Endothelial cell of umbilical vein (primary cell): ENCODE measurements at regions not wholly inside any gene's neighbourhood (a gene's known extent, or its start where the extent isn't known, plus 50 kb on each side); places are given as distances from the start of the nearest gene placed in this dataset.

Source experiments
- BruUV-seq: library from RNA; stranded (reverse); fragments of 400-500 nt; replicated peaks from 2 replicates; lab custom pipeline; 2021; lab: Mats Ljungman, UMichigan
- CTCF ChIA-PET: fragments of 300-600, 350-600 bp; sonication (Branson Sonifier 250); formaldehyde crosslinking; loops from one replicate; lab custom pipeline; 2021; ENCODE audit warnings: antibody characterized with exemption, inconsistent platforms; lab: Charles Lee
- POLR2A ChIA-PET: fragments of 300-600, 350-600 bp; sonication (Branson Sonifier 250); formaldehyde crosslinking; loops from one replicate; lab custom pipeline; 2021; ENCODE audit warnings: antibody characterized with exemption, inconsistent platforms; lab: Charles Lee
- DNase-seq: peaks from one replicate; pipeline ENCODE4 v3.0.0-alpha.2; 2011; ENCODE audit warnings: low read depth, low spot score
- FAIRE-seq: peaks from 2 replicates; lab custom pipeline; 2011; peaks lifted over from hg19 to GRCh38; lab: Jason Lieb, UNC
- H2AFZ ChIP-seq: 2 replicates; pipeline ENCODE4 v1.6.0; 2012; ENCODE audit warnings: low read depth, low read length, control low read depth, inconsistent platforms
- H3K27ac ChIP-seq: 2 replicates; pipeline ENCODE4 v1.5.1; 2011; ENCODE audit warnings: low read depth, mild to moderate bottlenecking, control low read depth, low read length, moderate library complexity; ENCODE audit not compliant: insufficient read depth
- H3K27me3 ChIP-seq, 2 experiments: 2 replicates each; pipeline versions ENCODE4 v1.6.0 to v1.6.1; 2011; ENCODE audit warnings: low read length in 2 of 2, mixed read lengths in 1 of 2; ENCODE audit not compliant: control insufficient read depth in 2 of 2, insufficient read depth in 2 of 2
- H3K36me3 ChIP-seq, 2 experiments: 2 replicates in 1 of 2; 3 replicates in 1 of 2; pipeline ENCODE4 v1.5.1; 2011; ENCODE audit warnings: low read length in 2 of 2, mild to moderate bottlenecking in 1 of 2, moderate library complexity in 1 of 2; ENCODE audit not compliant: control insufficient read depth in 2 of 2, insufficient read depth in 2 of 2; ENCODE audit errors: extremely low read depth in 1 of 2
- H3K4me1 ChIP-seq: 3 replicates; pipeline ENCODE4 v1.5.1; 2011; ENCODE audit warnings: mild to moderate bottlenecking, low read length; ENCODE audit not compliant: control insufficient read depth, insufficient read depth; ENCODE audit errors: extremely low read depth
- H3K4me2 ChIP-seq: 2 replicates; pipeline ENCODE4 v1.6.1; 2011; ENCODE audit warnings: low read length, control low read depth, mixed read lengths; ENCODE audit not compliant: insufficient read depth
- H3K4me3 ChIP-seq, 3 experiments: fragments of 200-600 bp in 1 of 3; sonication (generic), shearing (Covaris generic) in 1 of 3; replicated peaks in 1 of 3; 2 replicates each; pipeline ENCODE4 v1.5.1; 2011 to 2016; ENCODE audit warnings: control low read depth in 3 of 3, low read length in 3 of 3, mild to moderate bottlenecking in 2 of 3, inconsistent platforms in 1 of 3, low read depth in 1 of 3, moderate library complexity in 1 of 3; ENCODE audit not compliant: insufficient read depth in 1 of 3
- H3K79me2 ChIP-seq: 2 replicates; pipeline ENCODE4 v1.6.0; 2012; ENCODE audit warnings: low read length, inconsistent platforms; ENCODE audit not compliant: control insufficient read depth, insufficient read depth
- H3K9ac ChIP-seq: replicated peaks from 2 replicates; pipeline ENCODE3; 2011; ENCODE audit warnings: low read length, control low read depth; ENCODE audit not compliant: insufficient read depth; ENCODE audit errors: extremely low read depth
- H3K9me1 ChIP-seq: replicated peaks from 3 replicates; pipeline ENCODE4 v1.6.0; 2011; ENCODE audit warnings: mild to moderate bottlenecking, low read length; ENCODE audit not compliant: control insufficient read depth, insufficient read depth; ENCODE audit errors: extremely low read depth
- H3K9me3 ChIP-seq: replicated peaks from 2 replicates; pipeline ENCODE4 v1.5.1; 2012; ENCODE audit warnings: low read length, inconsistent platforms; ENCODE audit not compliant: control insufficient read depth, insufficient read depth
- H4K20me1 ChIP-seq: replicated peaks from 2 replicates; pipeline ENCODE3; 2011; ENCODE audit warnings: mild to moderate bottlenecking, low read length; ENCODE audit not compliant: control insufficient read depth, insufficient read depth; ENCODE audit errors: extremely low read depth
- CTCF ChIP-seq, 2 donors: IDR thresholded peaks; 1 replicate in 1 of 2; 2 replicates in 1 of 2; pipeline ENCODE4 v1.5.1; 2011; ENCODE audit warnings: low read length in 2 of 2, mild to moderate bottlenecking in 2 of 2, moderate library complexity in 2 of 2, control low read depth in 1 of 2, inconsistent platforms in 1 of 2, low read depth in 1 of 2; ENCODE audit not compliant: insufficient read depth in 1 of 2; ENCODE audit errors: extremely low read depth in 1 of 2
- EZH2 ChIP-seq: IDR thresholded peaks from 2 replicates; pipeline ENCODE4 v1.6.1; 2012; ENCODE audit warnings: borderline replicate concordance, low read depth, mild to moderate bottlenecking, moderate library complexity, low read length, inconsistent platforms; ENCODE audit not compliant: severe bottlenecking
- GATA2 ChIP-seq: IDR thresholded peaks from 2 replicates; pipeline ENCODE4 v1.7.0; 2011; ENCODE audit warnings: low read depth, mild to moderate bottlenecking, moderate library complexity, mixed read lengths, low read length; ENCODE audit not compliant: insufficient read length, insufficient read depth
- JUN ChIP-seq: IDR thresholded peaks from 2 replicates; pipeline ENCODE4 v1.6.1; 2011; ENCODE audit warnings: borderline replicate concordance, low read depth; ENCODE audit not compliant: insufficient read length, insufficient read depth
- MAX ChIP-seq: IDR thresholded peaks from 2 replicates; pipeline ENCODE4 v1.6.1; 2011; ENCODE audit not compliant: insufficient read depth, insufficient read length
- MYC ChIP-seq: IDR thresholded peaks from one replicate; pipeline ENCODE4 v1.6.1; 2011; ENCODE audit warnings: mild to moderate bottlenecking, low read depth, low read length
- POLR2A ChIP-seq: IDR thresholded peaks from 2 replicates; pipeline ENCODE4 v1.6.1; 2012; ENCODE audit warnings: low read depth, mild to moderate bottlenecking, control low read depth, low read length
- POLR2AphosphoS5 ChIP-seq: IDR thresholded peaks from 2 replicates; pipeline ENCODE4 v1.6.1; 2012; ENCODE audit warnings: low read depth, mild to moderate bottlenecking, control low read depth, low read length, moderate library complexity; ENCODE audit not compliant: insufficient read depth
- dilution Hi-C: fragments of 300-500 bp; cut with MboI; formaldehyde crosslinking; loops from one replicate; pipeline ENCODE4 v1.15.0; 2019; ENCODE audit warnings: low sequenced_read_pairs; ENCODE audit not compliant: extremely low pct_ligation_motif_present
- intact Hi-C: fragments of 100-400 bp; cut with micrococcal nuclease; formaldehyde crosslinking; loops from one replicate; pipeline ENCODE4 v1.10.0; 2022

- TF ChIP-seq JUN (no peak), MYC (no peak), POLR2A (no peak), MAX (no peak), CTCF (IDR thresholded peaks at IDR 0.05; ENCODE audit: extremely low read depth in 1 of 2, insufficient read depth in 1 of 2, low read depth in 1 of 2, low read length in 2 of 2) (no peak), EZH2 (no peak), GATA2 (no peak), POLR2AphosphoS5 (no peak)
- H3K4me3 ChIP-seq: no peak overlapping the region
- ChIA-PET POLR2A (no interaction called here), CTCF (no interaction called here)
- DNase-seq (no peak), FAIRE-seq (no peak)
- no TSS peak for BruUV-seq
- H2AFZ ChIP-seq: no peak overlapping the region
- no peaks in the 10 kb centered on the region for H3K9me1 ChIP-seq
- peaks cover 31 to 42% of the 10 kb centered on the region in 2 experiments for H3K27me3 ChIP-seq
- no peaks in the 10 kb centered on the region for H3K79me2 ChIP-seq
- H3K4me2 ChIP-seq: no peak overlapping the region
- intact Hi-C loops (no loop called here), dilution Hi-C loops (no loop called here)
- H3K9me3 ChIP-seq: no peaks in the 10 kb centered on the region
- no peak overlapping the region for H3K27ac ChIP-seq
- no peaks in the 10 kb centered on the region for H3K36me3 ChIP-seq
- no peak overlapping the region for H3K9ac ChIP-seq
- H4K20me1 ChIP-seq: no peaks in the 10 kb centered on the region
- H3K4me1 ChIP-seq: no peaks in the 10 kb centered on the region
Observed at GRCh38 chr15:77816983-77817382, 184.3 kb upstream of the LINGO1 start.
